K562 (cell line): ENCODE measurements at regions not wholly inside any gene's neighbourhood (a gene's known extent, or its start where the extent isn't known, plus 50 kb on each side); places are given as distances from the start of the nearest gene placed in this dataset.

ENCODE experiments used
- ATAC-seq: fragments of 200-7000 bp; cut with Tn5 transposase; 3 replicates; pipeline ENCODE4 v1.9.1; 2020; ENCODE audit warnings: moderate library complexity
- BruUV-seq: library from RNA; stranded (reverse); fragments of 400-500 nt; replicated peaks from 2 replicates; lab custom pipeline; 2021; lab: Mats Ljungman, UMichigan
- CTCF ChIA-PET: fragments of 300-600 bp; formaldehyde crosslinking; extraction: SDS; loops from one replicate; lab custom pipeline; 2021; ENCODE audit warnings: low intra/inter-chr PET ratio; lab: Yijun Ruan, JAX
- POLR2A ChIA-PET: fragments of 300-600, 350-650 bp; sonication (Branson Sonifier 250); formaldehyde crosslinking; extraction: SDS; loops from one replicate; lab custom pipeline; 2021; ENCODE audit warnings: antibody characterized with exemption, inconsistent platforms; lab: Yijun Ruan, JAX
- DNase-seq, 4 experiments: peaks; one replicate each; pipeline versions ENCODE4 v3.0.0 to v3.0.0-alpha.2; 2011 to 2018; ENCODE audit warnings: low spot score in 3 of 4, mixed read lengths in 3 of 4; ENCODE audit errors: extremely low read depth in 1 of 4
- FAIRE-seq: peaks from 2 replicates; lab custom pipeline; 2011; peaks lifted over from hg19 to GRCh38; lab: Jason Lieb, UNC
- H2AFZ ChIP-seq: 2 replicates; pipeline ENCODE4 v1.6.0; 2011; ENCODE audit warnings: low read depth, low read length, control low read depth, inconsistent platforms
- H3K27ac ChIP-seq: fragments of 200-600 bp; 3 replicates; pipeline ENCODE4 v1.8.0; 2011; ENCODE audit warnings: low read depth, mild to moderate bottlenecking, control low read depth, inconsistent platforms, low read length, moderate library complexity, mixed read lengths; ENCODE audit errors: extremely low read depth
- H3K27me3 ChIP-seq, 2 experiments: fragments of 300-600 bp in 1 of 2; 2 replicates in 1 of 2; 3 replicates in 1 of 2; pipeline versions ENCODE4 v1.6.0 to v1.8.0; 2011; ENCODE audit warnings: inconsistent platforms in 2 of 2, low read length in 2 of 2, mild to moderate bottlenecking in 1 of 2, mixed read lengths in 1 of 2, moderate library complexity in 1 of 2; ENCODE audit not compliant: control insufficient read depth in 2 of 2, insufficient read depth in 2 of 2
- H3K36me3 ChIP-seq: fragments of 300-600 bp; 3 replicates; pipeline ENCODE4 v1.8.0; 2011; ENCODE audit warnings: mild to moderate bottlenecking, low read length, inconsistent platforms; ENCODE audit not compliant: control insufficient read depth, insufficient read depth
- H3K4me1 ChIP-seq, 2 experiments: fragments of 200-600 bp in 1 of 2; replicated peaks in 1 of 2; 2 replicates in 1 of 2; 3 replicates in 1 of 2; pipeline versions ENCODE4 v1.5.1 to v1.8.0; 2011; ENCODE audit warnings: inconsistent platforms in 2 of 2, low read length in 2 of 2, mild to moderate bottlenecking in 1 of 2, mixed read lengths in 1 of 2, moderate library complexity in 1 of 2; ENCODE audit not compliant: control insufficient read depth in 2 of 2, insufficient read depth in 2 of 2
- H3K4me2 ChIP-seq: 2 replicates; pipeline ENCODE4 v1.6.1; 2011; ENCODE audit warnings: low read length, control low read depth, inconsistent platforms, mixed read lengths; ENCODE audit not compliant: insufficient read depth
- H3K4me3 ChIP-seq: fragments of 200-600 bp; sonication (generic), shearing (Covaris generic); 2 replicates; pipeline ENCODE4 v1.5.1; 2016; ENCODE audit warnings: control low read depth, inconsistent platforms
- H3K79me2 ChIP-seq: fragments of 200-600 bp; 3 replicates; pipeline ENCODE4 v1.8.0; 2011; ENCODE audit warnings: low read length, inconsistent platforms; ENCODE audit not compliant: control insufficient read depth, insufficient read depth
- H3K9ac ChIP-seq, 2 experiments: 2 replicates each; pipeline versions ENCODE4 v1.6.0 to v1.6.1; 2011; ENCODE audit warnings: low read depth in 2 of 2, low read length in 2 of 2, control low read depth in 1 of 2, inconsistent platforms in 1 of 2, mild to moderate bottlenecking in 1 of 2, mixed read lengths in 1 of 2; ENCODE audit not compliant: insufficient read depth in 1 of 2
- H3K9me1 ChIP-seq: one replicate; pipeline ENCODE4 v1.6.0; 2011; ENCODE audit warnings: inconsistent platforms, mild to moderate bottlenecking, low read length, moderate library complexity; ENCODE audit not compliant: control insufficient read depth, insufficient read depth
- H3K9me3 ChIP-seq: replicated peaks from 2 replicates; pipeline ENCODE4 v1.5.1; 2011; ENCODE audit warnings: low read depth, low read length, inconsistent platforms; ENCODE audit not compliant: control insufficient read depth, insufficient read depth
- H4K20me1 ChIP-seq: replicated peaks from 2 replicates; pipeline ENCODE4 v1.6.1; 2011; ENCODE audit warnings: low read length, inconsistent platforms, mixed read lengths; ENCODE audit not compliant: control insufficient read depth, insufficient read depth
- BACH1 ChIP-seq: fragments of 200-800 bp; sonication (Bioruptor generic); IDR thresholded peaks from 2 replicates; pipeline ENCODE4 v1.6.1; 2016; ENCODE audit warnings: missing genetic modification characterization, missing compliant biosample characterization
- BCL6 ChIP-seq: fragments of 250-450 bp; sonication (Bioruptor Pico); IDR thresholded peaks from 2 replicates; pipeline ENCODE4 v1.4.0; 2020
- BRF1 ChIP-seq: IDR thresholded peaks from 3 replicates; pipeline ENCODE4 v1.6.1; 2011; ENCODE audit warnings: borderline replicate concordance, mild to moderate bottlenecking; ENCODE audit not compliant: insufficient read length; ENCODE audit errors: extremely low read depth
- FOXK2 ChIP-seq, 2 experiments: fragments of 450-650 bp; IDR thresholded peaks in 1 of 2; conservative IDR thresholded peaks in 1 of 2; 2 replicates each; pipeline ENCODE4 v1.6.1; 2016; ENCODE audit warnings: low read depth in 2 of 2, mild to moderate bottlenecking in 1 of 2
- HIVEP1 ChIP-seq: fragments of 250-450 bp; sonication (Bioruptor Pico); IDR thresholded peaks from 2 replicates; pipeline ENCODE4 v1.4.0; 2020; ENCODE audit warnings: mild to moderate bottlenecking
- MBD2 ChIP-seq: sonication (generic); IDR thresholded peaks from 2 replicates; pipeline ENCODE4 v1.6.1; 2016; ENCODE audit warnings: low read depth, borderline replicate concordance
- NCOA1 ChIP-seq: fragments of 450-650 bp; IDR thresholded peaks from 2 replicates; pipeline ENCODE4 v1.6.1; 2016; ENCODE audit warnings: low read depth
- PPARD ChIP-seq: fragments of 250-450 bp; sonication (Bioruptor Pico); IDR thresholded peaks from 2 replicates; pipeline ENCODE4 v1.8.0; 2022; ENCODE audit warnings: inconsistent platforms, mild to moderate bottlenecking, moderate library complexity
- RBFOX2 ChIP-seq: fragments of 200-400 bp; formaldehyde crosslinking; IDR thresholded peaks from 2 replicates; pipeline ENCODE4 v1.6.1; 2017; ENCODE audit warnings: low read depth, mild to moderate bottlenecking, low read length, moderate library complexity
- SETDB1 ChIP-seq: IDR thresholded peaks from one replicate; pipeline ENCODE4 v1.6.1; 2012; ENCODE audit warnings: low read length, control low read depth, inconsistent platforms
- ZNF311 ChIP-seq: fragments of 250-450 bp; sonication (Bioruptor Pico); IDR thresholded peaks from 2 replicates; pipeline ENCODE4 v1.4.0; 2020; ENCODE audit warnings: mild to moderate bottlenecking, moderate library complexity
- ZNF589 ChIP-seq: fragments of 200-800 bp; sonication (Bioruptor generic); IDR thresholded peaks from 2 replicates; pipeline ENCODE4 v1.6.1; 2016; ENCODE audit warnings: low read depth, missing genetic modification characterization, missing compliant biosample characterization
- ZNF766 ChIP-seq: fragments of 200-800 bp; sonication (Bioruptor generic); conservative IDR thresholded peaks from 2 replicates; pipeline ENCODE4 v1.6.1; 2016; ENCODE audit warnings: missing genetic modification characterization, missing compliant biosample characterization
- WGBS: fragments of 100-300 bp; shearing (Covaris generic); methylation state at CpG from one replicate; pipeline ENCODE4 v1.1.6; 2016; ENCODE audit warnings: low coverage, mixed read lengths; ENCODE audit not compliant: insufficient coverage; ENCODE audit errors: missing lambda C conversion rate; 5-methylcytosine and 5-hydroxymethylcytosine counted together
- in situ Hi-C: fragments of 300-500 bp; cut with MboI; formaldehyde crosslinking; loops from 4 replicates; pipeline ENCODE4 v1.15.0; 2018; ENCODE audit warnings: inconsistent platforms, mixed read lengths
- intact Hi-C: fragments of 100-400 bp; cut with micrococcal nuclease; formaldehyde crosslinking; loops from 2 replicates; pipeline ENCODE4 v1.14.2; 2022
- TF ChIP-seq, protein P1 (sequence below): fragments of 250-450 bp; sonication (Bioruptor Pico); IDR thresholded peaks from 2 replicates; pipeline ENCODE4 v1.9.0; 2021; ENCODE audit warnings: mild to moderate bottlenecking, inconsistent platforms
- TF ChIP-seq, protein P2 (sequence below): fragments of 450-650 bp; IDR thresholded peaks from 2 replicates; pipeline ENCODE4 v1.6.1; 2016; ENCODE audit warnings: missing biosample characterization, missing genetic modification characterization

DNA sequence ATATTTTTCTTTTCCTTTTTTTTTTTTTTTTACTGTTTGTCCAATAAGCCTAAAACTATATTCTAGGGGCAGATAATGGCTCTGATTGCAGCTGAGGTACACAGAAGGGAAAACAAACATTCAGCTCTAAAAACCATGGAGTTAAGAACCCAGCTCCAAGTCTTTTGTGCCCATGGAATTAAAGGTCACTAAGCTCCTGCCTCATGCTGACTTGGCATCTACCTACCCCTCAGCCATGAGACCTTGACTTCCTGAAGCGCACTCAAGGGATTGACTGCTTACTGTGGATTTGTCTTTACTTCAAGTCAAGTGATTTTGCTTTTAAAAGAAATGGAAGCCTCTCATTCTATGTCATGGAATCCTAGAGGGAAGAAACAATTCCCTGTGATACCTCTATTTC, 192.3 kb downstream of the AMY1C start (continued):
- no peak for TF ChIP-seq BCL6 (CRISPR knock-in tag)
- no peak for TF ChIP-seq ZNF589
- TF ChIP-seq, protein P1, sequence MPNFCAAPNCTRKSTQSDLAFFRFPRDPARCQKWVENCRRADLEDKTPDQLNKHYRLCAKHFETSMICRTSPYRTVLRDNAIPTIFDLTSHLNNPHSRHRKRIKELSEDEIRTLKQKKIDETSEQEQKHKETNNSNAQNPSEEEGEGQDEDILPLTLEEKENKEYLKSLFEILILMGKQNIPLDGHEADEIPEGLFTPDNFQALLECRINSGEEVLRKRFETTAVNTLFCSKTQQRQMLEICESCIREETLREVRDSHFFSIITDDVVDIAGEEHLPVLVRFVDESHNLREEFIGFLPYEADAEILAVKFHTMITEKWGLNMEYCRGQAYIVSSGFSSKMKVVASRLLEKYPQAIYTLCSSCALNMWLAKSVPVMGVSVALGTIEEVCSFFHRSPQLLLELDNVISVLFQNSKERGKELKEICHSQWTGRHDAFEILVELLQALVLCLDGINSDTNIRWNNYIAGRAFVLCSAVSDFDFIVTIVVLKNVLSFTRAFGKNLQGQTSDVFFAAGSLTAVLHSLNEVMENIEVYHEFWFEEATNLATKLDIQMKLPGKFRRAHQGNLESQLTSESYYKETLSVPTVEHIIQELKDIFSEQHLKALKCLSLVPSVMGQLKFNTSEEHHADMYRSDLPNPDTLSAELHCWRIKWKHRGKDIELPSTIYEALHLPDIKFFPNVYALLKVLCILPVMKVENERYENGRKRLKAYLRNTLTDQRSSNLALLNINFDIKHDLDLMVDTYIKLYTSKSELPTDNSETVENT (CRISPR knock-in tag): no peak

DNA sequence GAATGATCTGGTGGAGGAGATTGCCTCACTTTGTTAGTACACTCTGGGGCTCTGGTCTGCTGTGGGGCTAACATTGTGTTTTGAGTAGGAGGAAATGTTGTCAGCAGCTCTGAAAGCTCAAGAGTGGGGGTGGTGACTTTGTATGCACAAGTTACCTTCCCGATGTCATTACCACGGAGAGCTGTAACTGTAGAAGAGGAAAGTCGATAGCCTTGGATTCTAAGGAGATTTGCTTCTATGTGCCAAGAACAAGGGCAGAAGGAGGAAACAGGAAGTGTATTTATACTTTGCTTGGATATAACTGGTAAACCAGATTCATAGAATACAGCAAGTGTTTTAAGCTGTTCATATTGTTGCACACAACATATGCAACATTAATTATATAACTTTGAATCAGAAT, 196.1 kb downstream of the AMY1C start:
- H3K4me2 ChIP-seq: no peak overlapping the region
- no peaks in the 10 kb centered on the region for H3K79me2 ChIP-seq
- in situ Hi-C loops: no loop called here
- H3K27ac ChIP-seq: no peak overlapping the region
- H3K27me3 ChIP-seq: no peaks in the 10 kb centered on the region
- H4K20me1 ChIP-seq: no peaks in the 10 kb centered on the region
- BruUV-seq: no TSS peak
- H3K9me1 ChIP-seq: no peaks in the 10 kb centered on the region
- FAIRE-seq (no peak), DNase-seq (no peak), ATAC-seq (no peak)
- intact Hi-C loops: no loop called here
- H3K4me1 ChIP-seq: no peaks in the 10 kb centered on the region
- no peak overlapping the region for H2AFZ ChIP-seq
- H3K9ac ChIP-seq: no peak overlapping the region
- H3K4me3 ChIP-seq: no peak overlapping the region
- 4% methylated on average over 3 of the region's 3 CpGs for WGBS
- ChIA-PET CTCF (no interaction called here), POLR2A (no interaction called here)
- no peaks in the 10 kb centered on the region for H3K36me3 ChIP-seq
- no peaks in the 10 kb centered on the region for H3K9me3 ChIP-seq
- TF ChIP-seq, protein P2, sequence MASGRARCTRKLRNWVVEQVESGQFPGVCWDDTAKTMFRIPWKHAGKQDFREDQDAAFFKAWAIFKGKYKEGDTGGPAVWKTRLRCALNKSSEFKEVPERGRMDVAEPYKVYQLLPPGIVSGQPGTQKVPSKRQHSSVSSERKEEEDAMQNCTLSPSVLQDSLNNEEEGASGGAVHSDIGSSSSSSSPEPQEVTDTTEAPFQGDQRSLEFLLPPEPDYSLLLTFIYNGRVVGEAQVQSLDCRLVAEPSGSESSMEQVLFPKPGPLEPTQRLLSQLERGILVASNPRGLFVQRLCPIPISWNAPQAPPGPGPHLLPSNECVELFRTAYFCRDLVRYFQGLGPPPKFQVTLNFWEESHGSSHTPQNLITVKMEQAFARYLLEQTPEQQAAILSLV: no peak
- TF ChIP-seq ZNF311 (CRISPR knock-in tag) (no peak), BRF1 (no peak), FOXK2 (conservative IDR thresholded peaks at IDR 0.05 in 1 of 2, IDR thresholded peaks at IDR 0.05 in 1 of 2; ENCODE audit: low read depth in 2 of 2) (no peak), MBD2 (no peak), RBFOX2 (no peak), SETDB1 (no peak), PPARD (CRISPR knock-in tag) (no peak), NCOA1 (no peak), BACH1 (tag) (no peak), HIVEP1 (no peak), ZNF766 (CRISPR knock-in tag) (no peak)
